HepG2 (cell line): ENCODE measurements at regions not wholly inside any gene's neighbourhood (a gene's known extent, or its start where the extent isn't known, plus 50 kb on each side); places are given as distances from the start of the nearest gene placed in this dataset.

Experiments
- CC2D1A ChIP-seq: sonication (generic); formaldehyde crosslinking; IDR thresholded peaks from 2 replicates; pipeline ENCODE4 v1.8.1; 2023; ENCODE audit warnings: mild to moderate bottlenecking, missing genetic modification reagents
- CEBPB ChIP-seq: IDR thresholded peaks from 2 replicates; pipeline ENCODE4 v1.6.1; 2011; ENCODE audit warnings: low read depth, low read length, improper control_type of control experiment, borderline replicate concordance
- CTCF ChIP-seq: sonication (generic); formaldehyde crosslinking; IDR thresholded peaks from 2 replicates; pipeline ENCODE4 v1.5.0; 2020; ENCODE audit warnings: mild to moderate bottlenecking, missing genetic modification reagents, moderate library complexity
- GZF1 ChIP-seq: sonication (generic); formaldehyde crosslinking; IDR thresholded peaks from 2 replicates; pipeline ENCODE4 v1.5.1; 2020; ENCODE audit warnings: mild to moderate bottlenecking, missing genetic modification reagents
- ISX ChIP-seq: sonication (generic); formaldehyde crosslinking; conservative IDR thresholded peaks from 2 replicates; pipeline ENCODE4 v1.5.0; 2020; ENCODE audit warnings: missing genetic modification reagents
- KLF16 ChIP-seq, 2 experiments: sonication (generic) in 1 of 2; formaldehyde crosslinking in 1 of 2; IDR thresholded peaks; 2 replicates each; pipeline versions ENCODE4 v1.6.1 to v1.8.0; 2016 to 2023; ENCODE audit warnings: missing genetic modification reagents in 2 of 2, missing compliant biosample characterization in 1 of 2
- MTA3 ChIP-seq: sonication (generic); formaldehyde crosslinking; IDR thresholded peaks from 2 replicates; pipeline ENCODE4 v1.4.0; 2020; ENCODE audit warnings: missing genetic modification reagents
- NFYB ChIP-seq: sonication (generic); formaldehyde crosslinking; IDR thresholded peaks from 2 replicates; pipeline ENCODE4 v1.4.0; 2020; ENCODE audit warnings: missing genetic modification reagents
- POLR2G ChIP-seq: fragments of 200-400 bp; formaldehyde crosslinking; IDR thresholded peaks from 2 replicates; pipeline ENCODE4 v1.6.1; 2018; ENCODE audit warnings: mild to moderate bottlenecking, low read depth, low read length, moderate library complexity
- ZNF18 ChIP-seq: sonication (generic); formaldehyde crosslinking; IDR thresholded peaks from 2 replicates; pipeline ENCODE4 v1.8.0; 2022; ENCODE audit warnings: mild to moderate bottlenecking, missing genetic modification reagents; ENCODE audit not compliant: insufficient replicate concordance
- ZNF512 ChIP-seq: sonication (generic); formaldehyde crosslinking; IDR thresholded peaks from 2 replicates; pipeline ENCODE4 v1.4.0; 2020; ENCODE audit warnings: mild to moderate bottlenecking, missing genetic modification reagents

DNA sequence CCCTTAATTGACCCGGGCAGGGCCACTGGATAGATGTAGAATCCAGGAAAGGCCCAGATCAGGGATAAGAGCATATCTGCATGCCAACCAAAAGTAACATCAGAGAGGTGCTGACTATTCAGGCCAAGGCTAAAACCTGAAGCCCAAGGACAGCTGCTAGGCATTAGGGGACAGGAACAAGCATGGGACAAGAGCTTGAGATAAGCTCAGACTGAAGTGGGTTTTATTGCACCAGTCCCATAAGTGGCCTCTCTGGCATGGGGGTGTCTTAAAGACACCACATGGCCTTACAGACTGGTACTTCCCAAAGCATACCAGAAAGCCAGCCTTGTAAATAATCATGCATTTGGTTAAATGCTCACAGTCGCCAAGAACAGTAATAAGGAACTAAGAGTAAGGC lies 376.1 kb downstream of the FBXW7 start:
- no peak for TF ChIP-seq NFYB (CRISPR knock-in tag)
- no peak for TF ChIP-seq ZNF18
- no peak for TF ChIP-seq CEBPB
- TF ChIP-seq ZNF512 (CRISPR knock-in tag): no peak
- no peak for TF ChIP-seq POLR2G
- TF ChIP-seq ISX (CRISPR knock-in tag): no peak
- TF ChIP-seq KLF16 (CRISPR knock-in tag; IDR thresholded peaks at IDR 0.05): no peak
- TF ChIP-seq CC2D1A: no peak
- no peak for TF ChIP-seq MTA3 (CRISPR knock-in tag)
- no peak for TF ChIP-seq CTCF (CRISPR knock-in tag)
- no peak for TF ChIP-seq GZF1 (CRISPR knock-in tag)
